Ramos (cell line): ENCODE measurements at regions not wholly inside any gene's neighbourhood (a gene's known extent, or its start where the extent isn't known, plus 50 kb on each side); places are given as distances from the start of the nearest gene placed in this dataset.

ENCODE experiments used
- in situ Hi-C: fragments of 300-500 bp; cut with MboI; formaldehyde crosslinking; loops from one replicate; pipeline ENCODE4 v1.14.3; 2022; ENCODE audit warnings: low sequenced_read_pairs; ENCODE audit not compliant: unreplicated experiment

DNA sequence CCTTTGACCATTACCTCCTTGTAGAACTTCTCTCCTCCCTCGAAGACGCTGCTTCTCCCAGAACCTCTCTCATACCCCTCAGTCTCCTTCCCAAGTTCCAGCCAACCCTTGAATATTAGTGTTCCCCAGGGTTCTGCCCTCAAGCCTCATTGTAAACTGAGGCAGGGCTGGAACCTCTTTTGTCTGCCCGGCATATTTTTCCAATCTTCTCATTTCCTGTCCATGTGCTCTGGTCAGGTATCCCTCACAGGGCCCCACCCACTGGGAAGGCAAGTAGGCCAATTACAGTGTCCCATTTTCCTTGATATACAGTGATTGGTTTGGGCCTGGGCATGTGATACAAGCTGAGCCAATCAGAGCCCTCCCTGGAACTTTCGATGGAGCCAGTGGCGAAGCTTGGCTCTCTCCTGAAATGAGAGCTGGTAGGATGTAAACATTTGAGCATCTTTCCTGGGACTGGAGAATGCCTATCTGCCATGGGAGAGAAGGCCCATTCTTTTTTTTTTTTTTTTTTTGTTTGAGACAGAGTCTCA lies 57.1 kb upstream of the ID3 start:
- in situ Hi-C loops = loop anchor here (10.0 to 25.0 kb wide), 2 partner anchors 62 to 571 kb away; partner anchors contain the start of genes ID3 and IFNLR1

GRCh38 chr1:23615852-23616251 lies 56.6 kb upstream of the ID3 start:
- in situ Hi-C loops = loop anchor here (10.0 to 25.0 kb wide), 2 partner anchors 61 to 571 kb away; partner anchors contain the start of genes ID3 and IFNLR1

DNA sequence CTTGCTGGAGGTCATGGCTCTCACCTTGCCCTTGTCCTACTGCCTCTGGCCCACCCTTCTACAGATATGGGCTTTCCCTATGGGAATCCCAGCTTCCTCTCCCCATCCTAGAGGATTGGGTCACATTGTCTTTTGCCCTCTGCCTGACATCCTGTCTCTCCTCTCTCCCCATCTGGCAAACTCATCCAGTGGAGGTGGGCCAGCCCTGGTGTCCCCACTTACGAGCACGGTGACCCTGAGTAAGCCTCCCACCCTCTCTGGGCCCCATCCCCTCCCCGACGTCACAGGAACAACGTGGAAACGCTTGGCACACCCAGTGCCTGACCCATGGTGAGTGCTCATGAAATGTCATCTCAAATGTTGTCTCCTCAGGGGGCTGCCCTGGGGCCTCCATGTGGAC lies 56.1 kb upstream of the ID3 start:
- in situ Hi-C loops = loop anchor here (10.0 to 25.0 kb wide), 2 partner anchors 61 to 572 kb away; partner anchors contain the start of genes ID3 and IFNLR1

GRCh38 chr1:23614032-23614660 lies 54.8 kb upstream of the ID3 start:
- in situ Hi-C loops = loop anchor here (10.0 to 25.0 kb wide), 2 partner anchors 59 to 573 kb away; partner anchors contain the start of genes ID3 and IFNLR1

DNA sequence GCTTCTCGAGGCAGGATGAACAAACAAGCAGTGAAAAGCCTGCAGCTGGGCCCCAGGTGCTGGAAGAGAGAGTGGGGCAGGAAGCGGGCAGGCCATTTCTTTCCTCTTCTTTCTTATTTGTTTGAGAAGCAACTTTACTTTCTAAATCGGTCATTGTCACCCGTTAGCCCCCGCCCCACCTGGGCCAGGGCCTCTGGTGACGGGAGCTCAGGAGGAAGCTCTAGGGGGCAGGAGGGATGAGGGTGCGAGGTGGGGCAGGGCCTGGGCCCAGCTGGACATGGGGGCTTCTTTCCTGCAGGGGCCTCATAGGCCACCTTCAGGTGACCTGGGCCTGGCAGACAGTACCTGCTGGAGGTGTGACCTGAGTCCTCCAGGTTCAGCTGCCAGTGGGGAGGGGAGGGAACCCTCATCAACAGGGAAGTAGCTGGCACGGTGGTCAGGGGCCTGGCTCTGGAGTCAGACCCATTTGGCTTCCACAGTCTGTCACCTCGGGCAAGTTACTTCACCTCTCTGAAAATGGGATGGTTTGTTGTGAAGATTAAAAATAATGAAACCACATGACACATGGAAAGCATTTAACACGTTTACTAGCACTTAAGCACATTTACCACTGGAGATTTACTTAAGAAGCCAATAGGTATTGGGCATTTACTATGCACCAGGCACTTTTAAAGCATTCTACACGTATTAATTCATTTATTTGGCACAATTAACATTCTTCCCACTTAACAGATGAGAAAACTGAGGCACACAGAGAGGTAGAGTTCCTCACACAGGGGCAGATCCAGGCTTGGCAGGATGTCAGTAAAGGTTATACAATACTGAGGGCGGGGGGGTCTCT lies 54.1 kb upstream of the ID3 start:
- in situ Hi-C loops = loop anchor here (10.0 to 25.0 kb wide), 2 partner anchors 59 to 574 kb away; partner anchors contain the start of genes ID3 and IFNLR1

- in situ Hi-C loops = loop anchor here (10.0 to 25.0 kb wide), 2 partner anchors 57 to 576 kb away; partner anchors contain the start of genes ID3 and IFNLR1
Measured at GRCh38 chr1:23611601-23612327, 52.5 kb upstream of the ID3 start.

DNA sequence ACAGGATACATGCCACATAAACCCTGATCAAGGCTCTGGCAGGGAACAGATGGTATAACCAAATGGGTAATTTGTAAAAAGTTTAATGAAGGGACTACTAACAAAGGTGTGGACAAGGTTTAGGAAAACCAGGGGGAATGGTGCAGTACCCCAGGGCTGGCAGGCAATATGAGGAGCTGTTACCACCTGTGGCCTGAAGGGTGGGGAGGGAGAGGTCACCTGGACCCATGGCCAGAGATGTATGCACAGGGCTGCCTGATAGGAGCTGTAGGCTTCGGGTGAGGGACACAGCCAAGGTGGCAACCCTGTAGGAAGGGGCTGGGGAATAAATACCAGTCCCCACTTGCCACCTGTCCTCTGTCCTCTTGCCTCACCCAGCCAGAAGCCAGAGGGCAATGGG lies 51.4 kb upstream of the ID3 start:
- in situ Hi-C loops = loop anchor here (10.0 to 25.0 kb wide), 2 partner anchors 56 to 577 kb away; partner anchors contain the start of genes ID3 and IFNLR1

DNA sequence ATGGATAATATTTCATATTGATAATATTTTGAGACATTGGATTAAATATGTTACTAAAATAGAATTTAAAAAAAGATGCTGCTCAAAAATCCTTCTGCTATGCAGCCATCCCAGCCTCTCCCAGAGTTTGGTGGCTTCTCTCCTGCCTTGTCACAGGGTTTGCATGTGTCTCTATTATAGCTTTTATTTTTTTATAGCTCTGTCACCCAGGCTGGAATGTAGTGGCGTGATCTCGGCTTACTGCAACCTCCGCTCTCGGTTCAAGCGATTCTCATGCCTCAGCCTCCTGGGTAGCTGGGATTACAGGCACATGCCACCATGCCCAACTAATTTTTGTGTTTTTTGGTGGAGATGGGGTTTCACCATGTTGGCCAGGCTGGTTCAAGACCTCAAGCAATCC lies 50.7 kb upstream of the ID3 start:
- in situ Hi-C loops = loop anchor here (10.0 to 25.0 kb wide), 2 partner anchors 55 to 577 kb away; partner anchors contain the start of genes ID3 and IFNLR1
